ENCODE measurements at regions not wholly inside any gene's neighbourhood (a gene's known extent, or its start where the extent isn't known, plus 50 kb on each side); places are given as distances from the start of the nearest gene placed in this dataset.

- DNase-seq: no peak
- intact Hi-C loops (cut with DNase I): no loop called here
- Histone ChIP-seq H3K27me3 (ENCODE audit: low read depth) (no peaks in the 10 kb centered on the region), H3K27ac (no peak overlapping the region), H3K4me3 (no peak overlapping the region), H3K36me3 (no peaks in the 10 kb centered on the region), H3K4me1 (no peaks in the 10 kb centered on the region), H3K9me3 (no peaks in the 10 kb centered on the region)
- ATAC-seq: no peak
- TF ChIP-seq CTCF (IDR thresholded peaks at IDR 0.05): no peak
Observed at GRCh38 chr14:83664389-83664788, 1865.6 kb upstream of the FLRT2 start.

DNA sequence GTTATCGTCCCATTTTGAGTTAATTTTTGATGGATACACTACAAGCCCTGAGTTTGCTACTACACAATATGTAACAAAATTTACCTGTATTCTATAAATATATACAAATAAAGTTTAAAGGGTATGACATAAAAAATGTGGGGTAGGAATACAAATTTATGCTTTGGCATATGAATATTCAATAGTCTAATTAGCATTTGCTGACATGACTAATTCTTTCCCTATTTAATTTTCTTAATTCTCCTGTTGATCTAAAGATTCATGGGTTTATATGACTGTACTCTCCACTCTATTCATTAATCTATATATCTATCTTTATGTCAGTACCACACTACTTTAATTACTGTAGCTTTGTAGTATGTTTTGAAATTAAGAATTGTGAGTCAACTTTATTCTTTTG lies 1840.7 kb upstream of the FLRT2 start:
- H3K36me3 ChIP-seq: no peaks in the 10 kb centered on the region

GRCh38 chr14:83697099-83697498 lies 1832.8 kb upstream of the FLRT2 start:
- no peaks in the 10 kb centered on the region for H3K9me3 ChIP-seq
- no peak for TF ChIP-seq CTCF (IDR thresholded peaks at IDR 0.05)
- H3K36me3 ChIP-seq: no peaks in the 10 kb centered on the region
- intact Hi-C loops (cut with DNase I): no loop called here
- no peaks in the 10 kb centered on the region for H3K27me3 ChIP-seq (ENCODE audit: low read depth)
- H3K27ac ChIP-seq: no peak overlapping the region
- ATAC-seq (no peak), DNase-seq (no peak)
- no peaks in the 10 kb centered on the region for H3K4me1 ChIP-seq
- no peak overlapping the region for H3K4me3 ChIP-seq

More for the DNA sequence above, 1840.7 kb upstream of the FLRT2 start:
- DNase-seq (no peak), ATAC-seq (no peak)
- Histone ChIP-seq H3K27ac (no peak overlapping the region), H3K27me3 (ENCODE audit: low read depth) (no peaks in the 10 kb centered on the region), H3K9me3 (peaks cover 5% of the 10 kb centered on the region), H3K4me1 (no peaks in the 10 kb centered on the region), H3K4me3 (no peak overlapping the region)
- TF ChIP-seq CTCF (IDR thresholded peaks at IDR 0.05): no peak
- intact Hi-C loops (cut with DNase I): no loop called here

- no peak overlapping the region for H3K27ac ChIP-seq
- no peaks in the 10 kb centered on the region for H3K27me3 ChIP-seq (ENCODE audit: low read depth)
Observed at GRCh38 chr14:83702619-83703018, 1827.3 kb upstream of the FLRT2 start.

DNA sequence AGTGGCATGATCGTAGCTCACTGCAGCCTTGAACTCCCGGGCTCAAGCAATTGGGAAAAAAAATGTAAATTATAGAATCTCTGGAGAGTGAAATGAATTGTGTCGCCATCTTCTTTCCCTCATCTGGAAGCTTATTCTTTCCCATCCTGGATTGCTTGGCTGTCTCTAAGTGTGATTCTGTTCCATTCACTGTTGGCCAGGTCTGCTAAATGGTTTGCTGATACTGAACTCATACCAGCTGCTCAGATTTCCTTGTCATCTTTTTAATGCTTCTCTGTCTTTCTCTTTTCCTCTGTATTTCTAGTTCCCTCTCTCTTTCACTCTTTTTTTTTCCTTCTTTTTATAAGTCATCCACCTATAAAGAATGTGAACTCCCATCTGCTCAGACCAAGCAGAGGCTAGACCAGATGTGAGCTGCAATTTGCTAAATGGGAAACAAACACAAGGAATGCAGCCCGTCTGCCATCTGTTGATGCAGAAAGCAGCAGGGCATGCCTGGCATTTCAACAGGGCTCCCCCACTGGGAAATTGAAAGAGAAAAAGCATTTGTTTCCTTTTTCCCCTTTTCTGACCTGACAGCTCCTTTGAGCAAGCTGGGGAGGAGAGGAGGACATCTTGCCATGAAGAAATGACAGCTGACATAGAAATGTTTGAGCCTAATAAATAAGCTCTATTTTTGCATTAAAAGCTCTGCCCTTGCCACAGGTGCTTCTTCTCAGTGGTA lies 1823.6 kb upstream of the FLRT2 start:
- H3K9me3 ChIP-seq: no peaks in the 10 kb centered on the region
- H3K27me3 ChIP-seq (ENCODE audit: low read depth): no peaks in the 10 kb centered on the region
- H3K4me3 ChIP-seq: no peak overlapping the region
- H3K4me1 ChIP-seq: no peaks in the 10 kb centered on the region
- intact Hi-C loops (cut with DNase I): no loop called here
- ATAC-seq: no peak
- no peaks in the 10 kb centered on the region for H3K36me3 ChIP-seq
- DNase-seq: no peak
- no peak for TF ChIP-seq CTCF (IDR thresholded peaks at IDR 0.05)
- H3K27ac ChIP-seq: no peak overlapping the region

More at GRCh38 chr14:83702619-83703018, 1827.3 kb upstream of the FLRT2 start:
- Histone ChIP-seq H3K36me3 (no peaks in the 10 kb centered on the region), H3K4me1 (no peaks in the 10 kb centered on the region), H3K4me3 (no peak overlapping the region), H3K9me3 (no peaks in the 10 kb centered on the region)
- ATAC-seq: no peak
- DNase-seq: no peak
- TF ChIP-seq CTCF (IDR thresholded peaks at IDR 0.05): no peak
- intact Hi-C loops (cut with DNase I): no loop called here
